Esophagus squamous epithelium (tissue), 5 donors: ENCODE measurements at regions not wholly inside any gene's neighbourhood (a gene's known extent, or its start where the extent isn't known, plus 50 kb on each side); places are given as distances from the start of the nearest gene placed in this dataset.

ENCODE experiments used
- DNase-seq: peaks from one replicate; lab custom pipeline; 2025; lab: John Stamatoyannopoulos, UW
- H3K27ac ChIP-seq, 4 donors: fragments of 200-600 bp; sonication (generic); one replicate each; pipeline ENCODE4 v1.5.1; 2016 to 2019; ENCODE audit warnings: mild to moderate bottlenecking in 1 of 4
- H3K27me3 ChIP-seq, 4 donors: fragments of 200-600 bp; sonication (generic); 1 replicate in 3 of 4; 2 replicates in 1 of 4; pipeline versions ENCODE4 v1.5.1 to v1.6.0; 2017 to 2021; ENCODE audit warnings: antibody characterized with exemption in 1 of 4
- H3K36me3 ChIP-seq, 3 donors: fragments of 200-600 bp; sonication (generic); one replicate each; pipeline ENCODE4 v1.5.1; 2016 to 2019
- H3K4me1 ChIP-seq, 3 donors: fragments of 200-600 bp; sonication (generic); one replicate each; pipeline ENCODE4 v1.5.1; 2017 to 2019
- H3K4me3 ChIP-seq, 4 donors: fragments of 200-600 bp; sonication (generic); 1 replicate in 3 of 4; 2 replicates in 1 of 4; pipeline ENCODE4 v1.5.1; 2016 to 2019; ENCODE audit warnings: mild to moderate bottlenecking in 2 of 4, moderate library complexity in 1 of 4
- H3K9me3 ChIP-seq, 3 donors: fragments of 200-600 bp; sonication (generic); one replicate each; pipeline ENCODE4 v1.5.1; 2016 to 2019
- CTCF ChIP-seq, 6 experiments: fragments of 450-650 bp in 4 of 6; fragments of 200-600 bp in 2 of 6; sonication (generic) in 2 of 6; IDR thresholded peaks; one replicate each; pipeline ENCODE4 v1.5.1; 2016 to 2019; ENCODE audit warnings: antibody characterized with exemption in 6 of 6, mild to moderate bottlenecking in 4 of 6, moderate library complexity in 4 of 6
- POLR2A ChIP-seq, 4 donors: fragments of 450-650 bp; IDR thresholded peaks; one replicate each; pipeline ENCODE4 v1.6.1; 2017; ENCODE audit warnings: antibody characterized with exemption in 4 of 4, mild to moderate bottlenecking in 4 of 4, moderate library complexity in 3 of 4
- WGBS, 2 donors: methylation state at CpG; one replicate each; pipeline ENCODE4 v1.1.5; 2018; 5-methylcytosine and 5-hydroxymethylcytosine counted together
- intact Hi-C: fragments of 100-400 bp; cut with DNase I; formaldehyde crosslinking; loops from one replicate; pipeline ENCODE4 v1.15.0; 2022
- donor health status: DM: yes; HTN: yes; CAD: no.

GRCh38 chr2:21658269-21658668 is 534.5 kb downstream of the TDRD15 start:
- Histone ChIP-seq H3K27ac (peak overlapping the region in 1 of 4 donors; percentile 30), H3K4me3 (no peak overlapping the region), H3K27me3 (no peaks in the 10 kb centered on the region), H3K9me3 (no peaks in the 10 kb centered on the region), H3K4me1 (no peaks in the 10 kb centered on the region), H3K36me3 (no peaks in the 10 kb centered on the region)
- no peak for DNase-seq
- intact Hi-C loops, result no loop called here
- 60% methylated on average over 1 of the region's 1 CpG; no CpG with 5 or more reads in 1 of the 2 donors for WGBS, 2 donors
- no peak for TF ChIP-seq POLR2A (IDR thresholded peaks at IDR 0.05)
- TF ChIP-seq CTCF (IDR thresholded peaks at IDR 0.05), result no peak

- no peak overlapping the region for H3K4me3 ChIP-seq
- no peak for DNase-seq
- peak overlapping the region in 1 of 4 donors; percentile 30 for H3K27ac ChIP-seq
- no peaks in the 10 kb centered on the region for H3K27me3 ChIP-seq
- intact Hi-C loops, result no loop called here
- H3K9me3 ChIP-seq, result no peaks in the 10 kb centered on the region
- WGBS, 2 donors, result 56 to 75% methylated on average over 8 of the region's 8 CpGs
- TF ChIP-seq CTCF (IDR thresholded peaks at IDR 0.05) (no peak), POLR2A (IDR thresholded peaks at IDR 0.05) (no peak)
- no peaks in the 10 kb centered on the region for H3K4me1 ChIP-seq
- no peaks in the 10 kb centered on the region for H3K36me3 ChIP-seq
Measured at GRCh38 chr2:21658907-21659477, 535.2 kb downstream of the TDRD15 start.

- intact Hi-C loops, result no loop called here
- DNase-seq, result no peak
- H3K4me1 ChIP-seq, result no peaks in the 10 kb centered on the region
- H3K4me3 ChIP-seq, result no peak overlapping the region
- H3K36me3 ChIP-seq, result no peaks in the 10 kb centered on the region
- no peaks in the 10 kb centered on the region for H3K27me3 ChIP-seq
- WGBS, 2 donors, result 57 to 66% methylated on average over 7 of the region's 7 CpGs
- TF ChIP-seq POLR2A (IDR thresholded peaks at IDR 0.05) (no peak), CTCF (IDR thresholded peaks at IDR 0.05) (no peak)
- H3K27ac ChIP-seq, result no peak overlapping the region
- H3K9me3 ChIP-seq, result no peaks in the 10 kb centered on the region
Measured at GRCh38 chr2:21664083-21664482, 540.3 kb downstream of the TDRD15 start.

- Histone ChIP-seq H3K36me3 (no peaks in the 10 kb centered on the region), H3K27me3 (no peaks in the 10 kb centered on the region), H3K9me3 (no peaks in the 10 kb centered on the region), H3K4me3 (no peak overlapping the region), H3K27ac (no peak overlapping the region), H3K4me1 (no peaks in the 10 kb centered on the region)
- intact Hi-C loops, result no loop called here
- TF ChIP-seq CTCF (IDR thresholded peaks at IDR 0.05), result no peak
- no peak for TF ChIP-seq POLR2A (IDR thresholded peaks at IDR 0.05)
- WGBS, 2 donors, result 69 to 73% methylated on average over 4 to 5 of the region's 5 CpGs
- no peak for DNase-seq
Measured at GRCh38 chr2:21667638-21668037, 543.9 kb downstream of the TDRD15 start.

- Histone ChIP-seq H3K36me3 (no peaks in the 10 kb centered on the region), H3K27ac (no peak overlapping the region), H3K4me1 (no peaks in the 10 kb centered on the region), H3K4me3 (no peak overlapping the region), H3K27me3 (no peaks in the 10 kb centered on the region), H3K9me3 (no peaks in the 10 kb centered on the region)
- intact Hi-C loops, result no loop called here
- no peak for DNase-seq
- WGBS, 2 donors, result 59 to 62% methylated on average over 5 of the region's 5 CpGs
- TF ChIP-seq CTCF (IDR thresholded peaks at IDR 0.05) (no peak), POLR2A (IDR thresholded peaks at IDR 0.05) (no peak)
Measured at GRCh38 chr2:21668078-21668710, 544.4 kb downstream of the TDRD15 start.
